ENCODE measurements at regions not wholly inside any gene's neighbourhood (a gene's known extent, or its start where the extent isn't known, plus 50 kb on each side); places are given as distances from the start of the nearest gene placed in this dataset.

DNA sequence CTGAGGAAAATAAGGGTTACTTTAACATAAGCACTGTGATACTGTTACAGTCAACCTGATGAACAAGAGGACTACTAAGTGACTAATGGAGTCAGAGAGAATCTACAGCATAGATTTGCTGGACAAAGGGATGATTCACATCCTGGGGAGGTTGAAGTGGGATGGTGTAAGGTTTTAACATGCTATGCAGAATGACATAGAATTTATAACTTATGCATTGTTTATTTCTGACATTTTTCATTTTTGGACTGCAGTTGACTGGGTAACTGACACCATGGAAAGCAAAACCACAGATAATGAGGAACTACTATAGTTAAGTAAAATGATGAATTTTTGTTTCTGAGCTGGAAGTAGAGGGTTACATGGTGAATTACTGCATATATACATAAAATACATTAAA is 389.2 kb downstream of the MAT2B start:
- TF ChIP-seq, protein P1, sequence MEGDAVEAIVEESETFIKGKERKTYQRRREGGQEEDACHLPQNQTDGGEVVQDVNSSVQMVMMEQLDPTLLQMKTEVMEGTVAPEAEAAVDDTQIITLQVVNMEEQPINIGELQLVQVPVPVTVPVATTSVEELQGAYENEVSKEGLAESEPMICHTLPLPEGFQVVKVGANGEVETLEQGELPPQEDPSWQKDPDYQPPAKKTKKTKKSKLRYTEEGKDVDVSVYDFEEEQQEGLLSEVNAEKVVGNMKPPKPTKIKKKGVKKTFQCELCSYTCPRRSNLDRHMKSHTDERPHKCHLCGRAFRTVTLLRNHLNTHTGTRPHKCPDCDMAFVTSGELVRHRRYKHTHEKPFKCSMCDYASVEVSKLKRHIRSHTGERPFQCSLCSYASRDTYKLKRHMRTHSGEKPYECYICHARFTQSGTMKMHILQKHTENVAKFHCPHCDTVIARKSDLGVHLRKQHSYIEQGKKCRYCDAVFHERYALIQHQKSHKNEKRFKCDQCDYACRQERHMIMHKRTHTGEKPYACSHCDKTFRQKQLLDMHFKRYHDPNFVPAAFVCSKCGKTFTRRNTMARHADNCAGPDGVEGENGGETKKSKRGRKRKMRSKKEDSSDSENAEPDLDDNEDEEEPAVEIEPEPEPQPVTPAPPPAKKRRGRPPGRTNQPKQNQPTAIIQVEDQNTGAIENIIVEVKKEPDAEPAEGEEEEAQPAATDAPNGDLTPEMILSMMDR (IDR thresholded peaks at IDR 0.05) = no peak
- TF ChIP-seq POLR2A (IDR thresholded peaks at IDR 0.05) = no peak
